Aorta (tissue), 5 donors: ENCODE measurements at regions not wholly inside any gene's neighbourhood (a gene's known extent, or its start where the extent isn't known, plus 50 kb on each side); places are given as distances from the start of the nearest gene placed in this dataset.

Experiments used
- ATAC-seq: fragments of 200-7000 bp; cut with Tn5 transposase; one replicate; pipeline ENCODE4 v1.9.1; 2022; ENCODE audit warnings: moderate library complexity; ENCODE audit not compliant: low FRiP score
- DNase-seq, 2 donors: peaks; one replicate each; pipeline ENCODE4 v3.0.0-alpha.2; 2020
- H3K27ac ChIP-seq, 2 donors: one replicate each; pipeline ENCODE4 v1.5.1; 2013; ENCODE audit warnings: low read length in 2 of 2, mild to moderate bottlenecking in 2 of 2, moderate library complexity in 2 of 2, control low read depth in 1 of 2, inconsistent platforms in 1 of 2, low read depth in 1 of 2
- H3K27me3 ChIP-seq, 2 donors: one replicate each; pipeline ENCODE4 v1.6.1; 2013; ENCODE audit warnings: control low read depth in 1 of 2, low read length in 1 of 2, mild to moderate bottlenecking in 1 of 2, moderate library complexity in 1 of 2; ENCODE audit not compliant: insufficient read depth in 2 of 2, control insufficient read depth in 1 of 2
- H3K36me3 ChIP-seq, 2 donors: one replicate each; pipeline ENCODE4 v1.6.1; 2013; ENCODE audit warnings: control low read depth in 1 of 2, low read length in 1 of 2, mild to moderate bottlenecking in 1 of 2; ENCODE audit not compliant: insufficient read depth in 2 of 2, control insufficient read depth in 1 of 2
- H3K4me1 ChIP-seq, 2 donors: one replicate each; pipeline ENCODE4 v1.6.1; 2013; ENCODE audit warnings: low read length in 2 of 2, control low read depth in 1 of 2, mild to moderate bottlenecking in 1 of 2, moderate library complexity in 1 of 2; ENCODE audit not compliant: insufficient read depth in 2 of 2, control insufficient read depth in 1 of 2
- H3K4me3 ChIP-seq, 2 donors: one replicate each; pipeline ENCODE4 v1.5.1; 2013; ENCODE audit warnings: low read length in 2 of 2, control low read depth in 1 of 2, mild to moderate bottlenecking in 1 of 2
- H3K9me3 ChIP-seq: one replicate; pipeline ENCODE4 v1.6.1; 2013; ENCODE audit warnings: mild to moderate bottlenecking, low read length; ENCODE audit not compliant: control insufficient read depth
- WGBS, 2 donors: extraction: QIAGEN DNeasy Blood & Tissue Kit; methylation state at CpG; one replicate each; pipeline ENCODE4 v1.1.7; 2013; 5-methylcytosine and 5-hydroxymethylcytosine counted together
- intact Hi-C, 2 donors: fragments of 100-400 bp; cut with DNase I; formaldehyde crosslinking; loops; one replicate each; pipeline versions ENCODE4 v1.14.2 to v1.15.0; 2022
- donor health status: healthy with polysubstance abuse.
- donor health status: Bipolar disorder and iron deficiency.
- donor health status: DM: no; HTN: no; CAD: no.
- donor health status: DM: no; HTN: no; CAD: no.
- donor health status: DM: yes; HTN: yes; CAD: no.

DNA sequence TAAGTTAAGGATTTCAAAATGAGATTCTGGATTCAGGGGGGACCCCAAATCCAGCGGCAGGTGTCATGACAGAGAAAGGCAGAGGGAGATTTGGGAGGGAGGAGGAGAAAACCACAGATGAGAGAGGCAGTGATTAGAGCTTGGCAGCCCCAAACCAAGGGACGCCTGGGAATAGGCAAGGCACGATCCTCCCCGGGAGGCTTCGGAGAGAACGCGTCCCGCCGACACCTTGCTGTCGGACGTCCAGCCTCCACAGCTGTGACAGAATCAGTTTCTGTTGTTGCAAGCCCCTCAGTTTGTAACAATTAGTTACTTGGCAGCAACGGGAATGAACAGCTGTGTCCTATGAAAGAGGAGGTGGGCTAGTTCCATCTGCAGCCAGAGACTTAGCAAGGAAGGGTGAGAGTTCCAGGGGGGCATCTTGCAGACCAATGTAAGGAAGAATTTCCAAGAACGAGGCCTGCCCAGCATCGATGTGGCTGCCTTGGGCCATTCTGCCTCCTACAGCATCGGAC lies 110.7 kb upstream of the SDK2 start:
- H3K9me3 ChIP-seq = no peaks in the 10 kb centered on the region
- no peak overlapping the region for H3K4me3 ChIP-seq
- 94 to 95% methylated on average over 15 of the region's 15 CpGs for WGBS, 2 donors
- H3K27ac ChIP-seq = no peak overlapping the region
- no peaks in the 10 kb centered on the region for H3K36me3 ChIP-seq
- no peaks in the 10 kb centered on the region for H3K27me3 ChIP-seq
- intact Hi-C loops = no loop called here
- DNase-seq (no peak), ATAC-seq (no peak)
- no peaks in the 10 kb centered on the region for H3K4me1 ChIP-seq

DNA sequence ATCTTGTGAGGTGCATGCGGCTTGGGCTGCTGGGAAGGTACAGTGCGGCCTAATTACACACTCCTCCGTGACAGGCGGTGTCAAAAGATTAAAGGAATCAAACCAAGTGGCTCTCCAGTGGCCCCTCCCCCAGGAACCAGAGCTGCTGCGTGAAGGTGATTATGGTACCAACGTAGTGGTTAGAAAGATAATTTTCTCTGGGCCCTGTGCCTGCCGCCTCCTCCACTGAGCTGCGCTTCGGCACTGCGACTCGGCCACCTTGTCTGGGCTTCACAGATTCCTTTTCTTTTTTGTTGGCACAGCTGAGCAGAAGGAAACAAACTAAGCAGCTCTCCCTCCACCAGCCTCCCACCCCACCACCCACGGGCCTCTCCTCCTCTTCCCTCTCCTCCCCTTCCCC lies 113.2 kb upstream of the SDK2 start:
- 58 to 81% methylated on average over 12 of the region's 12 CpGs for WGBS, 2 donors
- DNase-seq (no peak), ATAC-seq (no peak)
- Histone ChIP-seq H3K4me3 (no peak overlapping the region), H3K36me3 (no peaks in the 10 kb centered on the region), H3K9me3 (no peaks in the 10 kb centered on the region), H3K27ac (no peak overlapping the region), H3K27me3 (no peaks in the 10 kb centered on the region), H3K4me1 (no peaks in the 10 kb centered on the region)
- intact Hi-C loops = no loop called here

DNA sequence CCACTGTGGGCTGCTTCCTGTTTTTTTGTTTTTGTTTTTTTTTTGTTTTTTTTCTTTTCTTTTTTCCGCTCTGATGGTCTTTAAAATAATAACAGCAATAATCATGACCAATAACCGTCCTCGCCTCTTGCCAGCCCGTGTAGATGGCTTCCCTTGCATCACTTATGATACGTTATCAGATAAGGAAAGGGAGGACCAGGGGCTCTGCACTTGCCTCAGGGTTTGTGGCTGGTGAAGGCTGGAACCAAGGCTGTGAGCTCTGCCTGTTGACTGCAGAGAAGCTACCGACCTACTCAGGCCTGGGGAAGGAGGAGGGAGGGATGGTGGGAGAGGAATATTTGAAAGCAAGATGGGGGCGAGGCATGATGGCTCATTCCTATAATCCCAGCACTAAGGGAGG lies 114.0 kb upstream of the SDK2 start:
- DNase-seq = no peak
- H3K4me3 ChIP-seq = no peak overlapping the region
- H3K27me3 ChIP-seq = no peaks in the 10 kb centered on the region
- H3K27ac ChIP-seq = no peak overlapping the region
- 77% methylated on average over 7 of the region's 7 CpGs for WGBS, 2 donors
- intact Hi-C loops = no loop called here
- ATAC-seq = no peak
- H3K9me3 ChIP-seq = no peaks in the 10 kb centered on the region
- H3K4me1 ChIP-seq = no peaks in the 10 kb centered on the region
- H3K36me3 ChIP-seq = no peaks in the 10 kb centered on the region

DNA sequence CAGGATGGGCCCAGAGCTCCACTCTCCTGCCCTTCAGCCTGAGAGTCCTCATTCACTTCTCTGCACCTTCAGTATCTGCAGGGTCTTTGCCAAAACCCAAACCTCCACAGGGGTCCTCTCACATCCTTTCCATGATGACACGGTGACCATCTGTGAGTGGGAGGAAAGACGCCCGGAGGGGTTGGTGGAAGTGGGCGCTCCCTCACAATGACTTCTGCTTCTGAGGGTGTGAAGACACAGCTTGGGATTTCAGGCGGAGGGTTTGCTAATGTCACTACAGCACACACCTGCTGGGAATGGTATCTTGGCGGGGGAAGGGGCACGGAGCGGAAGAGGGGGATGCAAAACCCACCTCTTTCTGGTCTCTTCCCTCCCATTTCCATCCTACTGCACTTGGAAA lies 115.1 kb upstream of the SDK2 start:
- no peaks in the 10 kb centered on the region for H3K4me1 ChIP-seq
- no peaks in the 10 kb centered on the region for H3K36me3 ChIP-seq
- DNase-seq = no peak
- no peaks in the 10 kb centered on the region for H3K27me3 ChIP-seq
- H3K4me3 ChIP-seq = no peak overlapping the region
- WGBS, 2 donors = 86 to 91% methylated on average over 8 of the region's 8 CpGs
- ATAC-seq = no peak
- H3K9me3 ChIP-seq = no peaks in the 10 kb centered on the region
- intact Hi-C loops = no loop called here
- no peak overlapping the region for H3K27ac ChIP-seq

DNA sequence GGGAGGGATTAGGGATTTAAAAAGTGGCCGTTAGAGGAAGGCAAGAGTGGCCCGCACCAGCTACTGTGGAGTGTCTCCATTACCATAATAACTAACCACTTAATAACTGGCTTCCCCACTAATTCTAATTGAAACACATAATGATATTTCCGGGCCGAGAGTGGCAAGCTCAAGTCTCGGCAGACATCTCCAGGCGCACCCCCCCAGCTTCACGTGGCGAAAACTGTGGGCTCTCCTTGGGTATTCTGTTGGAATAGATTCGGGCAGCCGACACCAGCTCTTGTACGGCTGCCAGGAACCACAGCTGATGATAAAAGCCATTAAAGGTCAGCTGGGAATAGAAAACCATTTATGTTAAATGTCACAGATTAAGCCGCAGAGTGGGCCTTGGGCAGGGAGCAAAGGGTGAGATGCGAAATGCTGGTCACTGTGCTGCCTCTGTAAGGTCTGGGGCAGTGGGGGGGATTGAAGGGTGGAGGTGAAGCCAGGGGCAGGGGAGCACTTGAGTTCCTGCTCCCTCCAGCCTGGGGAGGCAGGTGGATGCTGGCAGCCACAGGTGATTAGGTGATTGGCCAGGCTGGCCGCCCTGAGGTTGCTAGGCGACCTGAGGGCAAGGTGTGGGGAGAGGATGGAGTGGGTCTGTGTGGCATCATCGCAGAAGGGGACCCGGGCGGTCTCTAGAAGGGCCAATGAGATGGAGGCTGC lies 115.6 kb upstream of the SDK2 start:
- H3K27me3 ChIP-seq = no peaks in the 10 kb centered on the region
- H3K4me3 ChIP-seq = no peak overlapping the region
- intact Hi-C loops = loop anchor here in 1 of 2 donors (10.0 kb wide), 1 partner anchor 525 kb away; a partner anchor contains a TSS
- no peak overlapping the region for H3K27ac ChIP-seq
- no peaks in the 10 kb centered on the region for H3K9me3 ChIP-seq
- DNase-seq (no peak), ATAC-seq (no peak)
- no peaks in the 10 kb centered on the region for H3K36me3 ChIP-seq
- H3K4me1 ChIP-seq = no peaks in the 10 kb centered on the region
- 85 to 86% methylated on average over 17 to 18 of the region's 18 CpGs for WGBS, 2 donors

DNA sequence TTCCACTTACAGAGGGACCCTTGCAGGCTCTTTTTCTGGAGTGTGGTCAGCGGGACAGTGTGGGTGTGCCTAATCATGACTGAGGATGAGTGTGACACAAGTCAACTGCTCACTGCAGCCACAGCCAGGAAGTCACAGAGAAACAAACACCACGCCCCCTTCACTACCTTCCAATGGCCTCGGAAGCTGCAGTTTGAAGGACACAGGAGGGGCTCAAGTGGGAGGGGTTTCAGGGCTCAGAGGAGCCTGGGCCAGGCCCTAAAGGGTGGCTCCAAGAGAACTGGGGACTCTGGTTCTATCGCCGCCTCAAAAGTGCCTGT lies 116.2 kb upstream of the SDK2 start:
- no peaks in the 10 kb centered on the region for H3K27me3 ChIP-seq
- H3K27ac ChIP-seq = no peak overlapping the region
- H3K4me3 ChIP-seq = no peak overlapping the region
- WGBS, 2 donors = 95 to 98% methylated on average over 5 of the region's 5 CpGs
- no peaks in the 10 kb centered on the region for H3K9me3 ChIP-seq
- no peaks in the 10 kb centered on the region for H3K36me3 ChIP-seq
- no peaks in the 10 kb centered on the region for H3K4me1 ChIP-seq
- intact Hi-C loops = loop anchor here in 1 of 2 donors (10.0 kb wide), 1 partner anchor 526 kb away; a partner anchor contains a TSS
- DNase-seq = no peak
- no peak for ATAC-seq

DNA sequence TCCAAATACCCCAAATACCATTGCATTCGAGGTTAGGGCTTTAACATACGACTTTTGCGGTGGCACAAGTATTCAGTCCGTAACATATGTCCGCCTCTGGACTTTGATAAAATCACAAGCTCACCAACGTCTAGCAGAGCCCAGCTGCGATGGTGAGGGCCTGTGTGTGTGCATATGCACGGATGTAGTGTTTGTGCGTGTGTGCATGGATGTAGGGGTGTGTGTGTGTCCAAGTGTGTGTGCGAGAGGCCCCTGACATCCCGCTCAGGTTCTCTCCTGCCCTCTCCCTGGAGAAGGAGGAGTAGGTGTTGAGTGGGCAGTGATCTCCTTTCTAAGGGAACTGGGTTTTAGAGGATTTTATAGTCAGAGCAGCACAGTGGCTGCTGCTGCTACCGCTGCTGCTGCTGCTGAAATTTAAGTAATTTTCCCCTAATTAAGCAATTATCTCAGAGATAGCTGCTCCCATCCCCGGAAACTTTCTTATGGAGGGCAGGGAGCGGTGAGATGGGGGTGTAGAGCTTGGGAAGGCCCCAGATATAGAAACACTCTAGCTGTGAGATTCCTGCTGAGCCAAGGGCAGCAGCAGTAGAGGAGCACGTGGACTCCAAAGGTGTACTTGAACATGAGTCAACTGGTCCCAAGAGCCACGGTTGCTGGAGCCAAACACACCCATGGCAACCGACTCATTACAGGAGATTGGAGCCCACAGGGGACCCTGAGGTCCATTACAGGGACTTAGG lies 121.7 kb upstream of the SDK2 start:
- WGBS, 2 donors = 88 to 89% methylated on average over 17 of the region's 17 CpGs
- H3K4me1 ChIP-seq = no peaks in the 10 kb centered on the region
- intact Hi-C loops = loop anchor here in 1 of 2 donors (10.0 kb wide), 1 partner anchor 531 kb away; a partner anchor contains a TSS
- H3K36me3 ChIP-seq = no peaks in the 10 kb centered on the region
- no peaks in the 10 kb centered on the region for H3K9me3 ChIP-seq
- H3K27ac ChIP-seq = no peak overlapping the region
- no peak overlapping the region for H3K4me3 ChIP-seq
- DNase-seq (no peak), ATAC-seq (no peak)
- no peaks in the 10 kb centered on the region for H3K27me3 ChIP-seq

DNA sequence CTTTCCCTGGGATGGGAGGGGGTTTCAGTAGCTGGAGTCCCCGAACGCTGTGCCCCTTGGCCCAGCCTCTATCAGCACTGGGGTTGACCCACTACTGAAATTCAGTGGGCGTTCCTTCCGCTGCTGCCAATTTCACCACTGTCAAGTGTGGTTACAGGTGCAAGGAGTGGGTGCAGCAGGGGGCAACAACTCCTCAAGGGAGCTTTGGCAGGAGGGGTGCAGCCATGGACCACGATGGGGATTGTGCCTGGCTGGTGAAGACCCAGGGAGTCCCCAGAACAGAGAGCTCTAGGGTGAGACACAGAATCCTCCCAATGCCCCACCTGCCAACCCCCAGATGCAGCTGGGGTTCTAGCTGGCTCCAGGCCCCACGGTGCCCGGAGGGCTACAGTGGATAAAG lies 123.5 kb upstream of the SDK2 start:
- intact Hi-C loops = loop anchor here in 1 of 2 donors (10.0 kb wide), 1 partner anchor 533 kb away; a partner anchor contains a TSS
- Histone ChIP-seq H3K36me3 (no peaks in the 10 kb centered on the region), H3K27me3 (no peaks in the 10 kb centered on the region), H3K4me3 (no peak overlapping the region), H3K4me1 (peaks cover 0 to 2% of the 10 kb centered on the region in 2 donors), H3K9me3 (no peaks in the 10 kb centered on the region), H3K27ac (no peak overlapping the region)
- ATAC-seq (no peak), DNase-seq (no peak)
- WGBS, 2 donors = 92 to 93% methylated on average over 7 of the region's 7 CpGs

DNA sequence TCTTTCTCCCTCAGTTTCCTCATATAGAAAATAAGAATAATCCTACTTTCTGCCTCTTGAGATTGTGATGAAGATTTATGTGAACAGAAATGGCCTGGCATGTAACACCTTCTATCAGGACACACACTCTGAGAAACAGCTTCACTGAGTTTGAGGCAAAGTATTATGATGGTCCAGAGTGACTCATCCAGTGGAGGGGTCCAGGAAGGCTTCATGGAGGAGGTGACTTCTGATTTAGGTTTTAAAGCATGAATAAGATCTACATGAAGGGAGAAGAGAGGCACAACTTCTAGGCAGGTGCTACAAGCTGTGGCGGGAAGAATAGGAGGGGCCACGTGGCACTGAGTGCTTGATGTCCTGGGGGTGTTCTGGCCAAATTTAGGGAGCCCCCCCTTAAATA lies 124.4 kb upstream of the SDK2 start:
- no peaks in the 10 kb centered on the region for H3K9me3 ChIP-seq
- intact Hi-C loops = loop anchor here in 1 of 2 donors (10.0 kb wide), 1 partner anchor 534 kb away; a partner anchor contains a TSS
- no peaks in the 10 kb centered on the region for H3K27me3 ChIP-seq
- H3K36me3 ChIP-seq = no peaks in the 10 kb centered on the region
- no peak overlapping the region for H3K4me3 ChIP-seq
- ATAC-seq (no peak), DNase-seq (no peak)
- H3K4me1 ChIP-seq = peaks cover 0 to 2% of the 10 kb centered on the region in 2 donors
- H3K27ac ChIP-seq = no peak overlapping the region
- 92 to 100% methylated on average over 2 of the region's 2 CpGs for WGBS, 2 donors
